Head of caudate nucleus (tissue), 42 donors: ENCODE measurements at regions not wholly inside any gene's neighbourhood (a gene's known extent, or its start where the extent isn't known, plus 50 kb on each side); places are given as distances from the start of the nearest gene placed in this dataset.

Experiments used
- DNase-seq, 42 donors: peaks; one replicate each; pipeline versions ENCODE4 v3.0.0 to v3.0.0-alpha.2; 2020 to 2021; ENCODE audit warnings: mixed read lengths in 7 of 42
- intact Hi-C: fragments of 100-400 bp; cut with DNase I; formaldehyde crosslinking; loops from one replicate; pipeline ENCODE4 v1.15.0; 2022

GRCh38 chr4:1494416-1495315 is 88.4 kb upstream of the NKX1-1 start:
- intact Hi-C loops: no loop called here
- peak in 4 of 42 donors; percentile 2 to 14 (median 4) for DNase-seq

- DNase-seq: peak in 4 of 42 donors; percentile 1 to 14 (median 5)
- intact Hi-C loops: no loop called here
Measured at GRCh38 chr4:1493540-1494287, 87.5 kb upstream of the NKX1-1 start.

DNA sequence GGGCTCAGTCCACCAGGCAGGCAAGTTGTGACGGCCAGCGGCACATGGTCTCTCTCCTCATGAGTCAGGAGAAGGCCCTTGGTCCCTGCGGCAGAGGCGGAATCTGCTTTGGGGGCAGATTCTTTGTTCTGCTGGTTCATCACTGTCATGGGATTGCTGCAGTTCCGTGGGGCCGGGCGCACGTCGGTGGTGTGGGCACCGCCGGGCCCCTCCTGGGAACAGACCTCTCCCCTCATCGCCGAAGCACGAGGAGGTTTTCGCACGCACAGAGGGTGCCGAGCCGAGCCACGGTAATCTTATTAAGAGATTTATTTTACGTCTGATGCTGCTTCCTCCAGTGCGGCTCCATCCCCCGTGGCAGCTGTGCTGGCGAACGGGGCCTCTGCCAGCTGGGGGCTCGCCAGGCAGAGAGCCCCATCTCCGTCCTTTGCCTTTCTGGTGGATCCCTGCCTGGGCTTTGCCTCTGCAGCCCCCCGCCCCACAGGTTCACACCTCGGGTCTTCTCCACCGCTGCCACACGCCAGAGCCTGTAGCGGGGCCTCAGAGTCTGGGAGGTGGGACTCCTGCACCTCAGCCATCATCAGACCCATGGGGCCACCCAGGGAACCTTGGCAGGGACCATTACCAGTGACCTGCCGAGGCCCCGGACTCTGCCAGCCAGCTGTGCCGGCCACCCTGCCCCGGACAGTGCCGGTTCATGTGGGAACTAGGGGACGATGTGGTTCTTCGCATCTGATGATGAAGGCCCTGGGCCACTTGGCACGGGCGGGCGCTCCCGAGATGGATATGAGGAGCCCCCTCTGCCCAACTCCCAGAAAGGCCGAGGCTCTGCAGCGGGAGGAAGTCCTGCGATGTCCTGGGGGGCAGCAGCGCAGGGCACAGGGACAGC is 86.7 kb upstream of the NKX1-1 start:
- intact Hi-C loops: no loop called here
- peak in 5 of 42 donors; percentile 1 to 39 (median 13) for DNase-seq

GRCh38 chr4:1492142-1492457 is 85.9 kb upstream of the NKX1-1 start:
- DNase-seq: peak in 5 of 42 donors; percentile 4 to 26 (median 10)
- intact Hi-C loops: no loop called here

DNA sequence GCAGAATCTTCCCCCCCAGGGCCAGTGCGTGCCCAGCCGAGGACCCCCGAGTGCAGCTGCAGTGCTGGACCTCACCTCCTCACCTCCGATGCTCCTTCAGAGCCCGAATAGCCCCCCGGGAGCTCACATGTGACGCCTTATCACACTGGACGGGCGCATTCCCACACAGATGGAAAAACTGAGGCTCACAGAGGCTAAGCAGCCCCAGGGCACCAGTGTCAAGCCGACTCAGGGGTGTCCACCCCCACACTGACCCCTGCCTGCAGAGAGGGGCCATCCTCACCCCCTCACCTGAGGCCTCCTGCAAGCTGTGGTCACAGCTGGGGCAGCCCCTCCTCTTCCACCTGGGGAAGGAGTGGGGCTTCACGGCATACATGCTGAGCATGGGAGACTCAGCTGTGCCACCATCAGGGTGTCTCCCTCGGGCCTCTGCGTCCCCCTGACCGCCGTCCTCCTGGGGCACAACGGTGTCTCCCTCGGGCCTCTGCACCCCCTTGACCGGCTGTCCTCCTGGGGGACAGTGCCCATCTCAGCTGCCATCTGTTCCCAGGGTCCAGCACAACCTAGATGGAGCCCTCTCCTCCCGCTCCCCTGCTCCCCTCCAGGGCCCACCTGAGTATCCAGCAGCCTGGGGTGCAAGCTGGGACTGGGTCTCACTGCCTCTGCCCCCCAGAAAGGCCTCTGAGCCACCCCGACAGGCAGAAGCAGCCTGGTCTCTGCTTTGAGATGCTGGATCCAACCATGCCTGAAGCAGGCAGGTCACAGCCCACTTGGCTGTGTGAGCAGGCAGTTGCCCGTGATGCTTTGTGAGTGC is 85.3 kb upstream of the NKX1-1 start:
- intact Hi-C loops: no loop called here
- DNase-seq: peak in 7 of 42 donors; percentile 1 to 18 (median 5)

GRCh38 chr4:1490654-1491327 is 84.5 kb upstream of the NKX1-1 start:
- intact Hi-C loops: no loop called here
- DNase-seq: peak in 5 of 42 donors; percentile 7 to 36 (median 13)

GRCh38 chr4:1490011-1490653 is 83.9 kb upstream of the NKX1-1 start:
- intact Hi-C loops: no loop called here
- peak in 8 of 42 donors; percentile 5 to 34 (median 13) for DNase-seq

GRCh38 chr4:1489639-1489995 is 83.4 kb upstream of the NKX1-1 start:
- intact Hi-C loops: no loop called here
- DNase-seq: peak in 2 of 42 donors; percentile 3 to 12

- intact Hi-C loops: no loop called here
- DNase-seq: peak in 3 of 42 donors; percentile 4 to 14 (median 8)
Measured at GRCh38 chr4:1488831-1489638, 82.8 kb upstream of the NKX1-1 start.

DNA sequence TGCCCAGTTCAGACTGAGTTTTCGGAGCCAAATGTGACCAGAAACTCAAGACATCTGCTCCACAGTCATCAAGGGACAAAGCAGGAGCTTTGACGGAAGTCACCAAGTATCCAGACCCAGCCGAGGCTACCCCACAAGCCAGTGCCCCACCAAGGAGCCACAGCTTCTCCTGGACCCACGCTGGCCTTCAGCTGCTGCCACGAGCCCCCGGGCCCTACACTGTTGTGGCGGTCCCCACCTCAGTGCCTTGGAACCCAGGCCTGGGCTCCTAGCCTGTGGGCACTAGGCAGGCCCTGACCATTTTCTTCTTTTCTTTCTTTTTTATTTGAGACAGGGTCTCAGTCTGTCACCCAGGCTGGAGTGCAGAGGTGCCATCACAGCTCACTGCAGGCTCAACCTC is 82.1 kb upstream of the NKX1-1 start:
- intact Hi-C loops: no loop called here
- DNase-seq: peak in 1 of 42 donors; percentile 5

DNA sequence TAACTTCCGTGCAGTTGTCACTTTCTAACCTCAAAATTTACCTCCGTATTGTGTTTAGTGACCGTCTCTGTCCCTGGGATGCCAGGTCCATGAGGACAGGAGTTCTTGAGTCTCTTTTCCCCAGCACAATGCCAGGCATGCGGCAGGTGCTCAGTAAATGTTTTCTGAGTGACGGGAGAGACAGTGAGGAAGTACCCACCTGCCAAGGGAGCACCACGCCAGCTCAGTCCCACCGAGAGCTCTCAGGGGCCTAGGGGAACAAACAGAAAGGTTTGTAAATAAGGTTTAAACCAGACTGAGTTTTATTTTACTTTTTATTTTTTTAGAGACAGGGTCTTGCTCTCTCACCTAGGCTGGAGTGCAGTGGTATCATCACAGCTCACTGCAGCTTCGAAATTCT is 81.5 kb upstream of the NKX1-1 start:
- intact Hi-C loops: no loop called here
- DNase-seq: peak in 1 of 42 donors; percentile 3

- intact Hi-C loops: no loop called here
- DNase-seq: peak in 1 of 42 donors; percentile 3
Measured at GRCh38 chr4:1487106-1487505, 80.9 kb upstream of the NKX1-1 start.

GRCh38 chr4:1485280-1485679 is 79.0 kb upstream of the NKX1-1 start:
- no peak for DNase-seq
- intact Hi-C loops: no loop called here

- peak in 6 of 42 donors; percentile 1 to 8 (median 2) for DNase-seq
Measured at GRCh38 chr4:1480720-1481119, 74.5 kb upstream of the NKX1-1 start.

GRCh38 chr4:1479454-1479853 is 73.2 kb upstream of the NKX1-1 start:
- DNase-seq: peak in 7 of 42 donors; percentile 3 to 29 (median 7)

More at GRCh38 chr4:1480720-1481119, 74.5 kb upstream of the NKX1-1 start:
- intact Hi-C loops: no loop called here

GRCh38 chr4:1478766-1479355 is 72.6 kb upstream of the NKX1-1 start:
- DNase-seq: peak in 6 of 42 donors; percentile 6 to 29 (median 12)
- intact Hi-C loops: no loop called here

More at GRCh38 chr4:1479454-1479853, 73.2 kb upstream of the NKX1-1 start:
- intact Hi-C loops: no loop called here
